ENCODE measurements at regions not wholly inside any gene's neighbourhood (a gene's known extent, or its start where the extent isn't known, plus 50 kb on each side); places are given as distances from the start of the nearest gene placed in this dataset.

DNA sequence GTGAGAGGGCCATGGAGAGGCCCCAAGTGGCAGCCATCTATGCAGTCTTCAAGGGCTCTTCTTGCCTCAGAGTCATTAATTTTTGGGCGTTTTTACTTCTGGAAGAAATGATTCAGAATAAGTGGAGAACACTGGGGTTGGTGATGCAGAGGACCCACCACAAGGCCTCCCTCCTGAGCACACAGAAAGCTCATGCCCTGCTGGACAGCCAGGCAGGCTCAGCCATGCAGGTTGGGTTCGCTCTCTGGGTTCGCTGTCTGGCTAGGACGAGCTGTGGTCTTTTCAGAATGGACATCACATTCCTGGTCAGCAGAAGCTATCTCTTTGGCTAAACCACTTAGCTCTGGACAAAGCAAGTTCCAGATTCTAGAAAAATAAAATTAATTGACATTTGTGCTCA, 480.8 kb downstream of the RPS24 start:
- intact Hi-C loops (cut with micrococcal nuclease) = no loop called here
- DNase-seq = no peak
- H3K27me3 ChIP-seq (ENCODE audit: low read depth) = peaks cover 4% of the 10 kb centered on the region
- H3K4me3 ChIP-seq = no peak overlapping the region
- H3K27ac ChIP-seq (replicated peaks) = peak overlapping the region; percentile 40
- H3K36me3 ChIP-seq = no peaks in the 10 kb centered on the region
- H3K4me1 ChIP-seq = peaks cover 9% of the 10 kb centered on the region
- TF ChIP-seq, protein P1, sequence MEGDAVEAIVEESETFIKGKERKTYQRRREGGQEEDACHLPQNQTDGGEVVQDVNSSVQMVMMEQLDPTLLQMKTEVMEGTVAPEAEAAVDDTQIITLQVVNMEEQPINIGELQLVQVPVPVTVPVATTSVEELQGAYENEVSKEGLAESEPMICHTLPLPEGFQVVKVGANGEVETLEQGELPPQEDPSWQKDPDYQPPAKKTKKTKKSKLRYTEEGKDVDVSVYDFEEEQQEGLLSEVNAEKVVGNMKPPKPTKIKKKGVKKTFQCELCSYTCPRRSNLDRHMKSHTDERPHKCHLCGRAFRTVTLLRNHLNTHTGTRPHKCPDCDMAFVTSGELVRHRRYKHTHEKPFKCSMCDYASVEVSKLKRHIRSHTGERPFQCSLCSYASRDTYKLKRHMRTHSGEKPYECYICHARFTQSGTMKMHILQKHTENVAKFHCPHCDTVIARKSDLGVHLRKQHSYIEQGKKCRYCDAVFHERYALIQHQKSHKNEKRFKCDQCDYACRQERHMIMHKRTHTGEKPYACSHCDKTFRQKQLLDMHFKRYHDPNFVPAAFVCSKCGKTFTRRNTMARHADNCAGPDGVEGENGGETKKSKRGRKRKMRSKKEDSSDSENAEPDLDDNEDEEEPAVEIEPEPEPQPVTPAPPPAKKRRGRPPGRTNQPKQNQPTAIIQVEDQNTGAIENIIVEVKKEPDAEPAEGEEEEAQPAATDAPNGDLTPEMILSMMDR (IDR thresholded peaks at IDR 0.05; ENCODE audit: borderline replicate concordance) = no peak
- H3K9me3 ChIP-seq (replicated peaks) = no peaks in the 10 kb centered on the region

DNA sequence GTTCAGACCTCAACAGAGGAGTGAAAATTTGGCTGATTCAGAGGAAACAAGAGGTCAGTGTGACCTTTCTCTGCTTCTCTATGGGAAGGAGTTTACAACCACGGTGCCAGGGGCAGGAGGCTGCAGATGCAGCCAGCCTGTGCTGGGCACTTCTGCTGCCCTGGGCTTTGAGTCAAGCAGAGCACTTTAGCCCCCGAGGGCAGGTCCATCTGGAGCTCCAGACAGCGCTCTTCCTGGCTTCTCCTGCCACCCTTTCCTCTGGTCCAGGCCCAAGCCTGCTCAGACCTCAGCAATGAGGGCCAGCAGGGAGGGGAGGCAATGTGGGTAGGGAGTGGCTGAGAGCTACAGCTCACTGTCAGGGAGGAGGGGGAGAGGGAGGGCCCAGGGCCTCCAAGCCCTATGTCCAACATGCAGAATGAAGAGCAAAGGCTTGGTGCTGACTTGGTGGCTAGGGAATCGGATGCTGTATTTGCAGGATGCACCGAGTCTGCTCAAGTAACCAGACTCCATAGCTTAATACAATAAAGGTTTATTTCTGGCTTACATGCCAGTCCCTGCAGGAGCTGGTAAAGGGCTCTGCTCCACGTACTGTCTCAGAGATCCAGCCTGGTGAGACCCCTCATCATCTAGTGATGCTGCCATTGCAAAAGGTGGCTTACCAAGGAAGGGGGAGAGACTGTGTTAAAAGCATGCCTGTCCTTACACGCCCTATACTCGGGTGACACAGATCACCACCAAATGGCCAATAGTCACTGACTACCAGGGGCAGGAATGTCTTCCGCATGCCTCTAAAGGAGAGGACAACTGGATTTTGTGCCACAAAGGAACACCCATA, 481.6 kb downstream of the RPS24 start:
- Histone ChIP-seq H3K36me3 (no peaks in the 10 kb centered on the region), H3K27ac (replicated peaks) (peak overlapping the region; percentile 40), H3K27me3 (ENCODE audit: low read depth) (peaks cover 4% of the 10 kb centered on the region), H3K4me3 (no peak overlapping the region), H3K4me1 (peaks cover 9% of the 10 kb centered on the region), H3K9me3 (replicated peaks) (no peaks in the 10 kb centered on the region)
- TF ChIP-seq, protein P1 (IDR thresholded peaks at IDR 0.05; ENCODE audit: borderline replicate concordance) = no peak
- intact Hi-C loops (cut with micrococcal nuclease) = no loop called here
- DNase-seq = no peak

DNA sequence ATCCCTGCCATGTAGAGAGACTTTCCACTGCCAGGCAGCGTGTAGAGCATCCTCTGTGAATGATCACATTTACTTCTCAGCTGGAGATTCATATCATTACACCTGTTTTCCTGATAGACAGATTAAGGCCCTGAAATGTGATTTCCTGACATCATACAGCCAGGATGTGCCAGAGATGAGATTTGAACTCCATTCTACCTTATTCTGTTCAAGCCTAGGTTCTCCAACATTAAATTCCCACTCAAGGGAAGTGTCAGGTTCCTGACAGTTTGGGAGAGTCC, 482.1 kb downstream of the RPS24 start:
- no peaks in the 10 kb centered on the region for H3K36me3 ChIP-seq
- DNase-seq = no peak
- H3K4me1 ChIP-seq = peaks cover 9% of the 10 kb centered on the region
- intact Hi-C loops (cut with micrococcal nuclease) = no loop called here
- no peak overlapping the region for H3K27ac ChIP-seq (replicated peaks)
- peaks cover 4% of the 10 kb centered on the region for H3K27me3 ChIP-seq (ENCODE audit: low read depth)
- TF ChIP-seq, protein P1 (IDR thresholded peaks at IDR 0.05; ENCODE audit: borderline replicate concordance) = no peak
- no peaks in the 10 kb centered on the region for H3K9me3 ChIP-seq (replicated peaks)
- no peak overlapping the region for H3K4me3 ChIP-seq

DNA sequence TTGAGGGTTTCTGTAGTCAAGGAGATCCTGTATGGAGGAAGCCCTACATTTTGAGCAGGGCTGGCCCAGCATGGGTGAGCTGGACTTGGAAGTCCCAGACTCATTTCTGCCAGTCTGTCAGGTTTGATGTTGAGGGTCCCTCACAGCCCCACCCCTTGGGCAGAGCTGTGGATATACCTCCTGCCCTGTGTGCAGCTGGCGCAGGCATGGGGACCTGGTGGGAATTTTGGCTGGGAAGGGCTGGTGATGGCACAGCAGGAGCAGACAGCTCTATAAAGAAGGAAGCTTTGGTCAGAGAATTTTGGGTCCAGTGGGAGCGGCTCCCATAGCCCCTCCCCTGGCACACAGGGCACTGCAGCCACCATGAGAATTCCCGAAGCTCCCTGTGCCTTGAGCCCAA, 482.6 kb downstream of the RPS24 start:
- H3K27ac ChIP-seq (replicated peaks) = no peak overlapping the region
- TF ChIP-seq, protein P1 (IDR thresholded peaks at IDR 0.05; ENCODE audit: borderline replicate concordance) = no peak
- peaks cover 9% of the 10 kb centered on the region for H3K4me1 ChIP-seq
- peaks cover 4% of the 10 kb centered on the region for H3K27me3 ChIP-seq (ENCODE audit: low read depth)
- DNase-seq = no peak
- no peaks in the 10 kb centered on the region for H3K9me3 ChIP-seq (replicated peaks)
- H3K4me3 ChIP-seq = no peak overlapping the region
- intact Hi-C loops (cut with micrococcal nuclease) = no loop called here
- no peaks in the 10 kb centered on the region for H3K36me3 ChIP-seq

DNA sequence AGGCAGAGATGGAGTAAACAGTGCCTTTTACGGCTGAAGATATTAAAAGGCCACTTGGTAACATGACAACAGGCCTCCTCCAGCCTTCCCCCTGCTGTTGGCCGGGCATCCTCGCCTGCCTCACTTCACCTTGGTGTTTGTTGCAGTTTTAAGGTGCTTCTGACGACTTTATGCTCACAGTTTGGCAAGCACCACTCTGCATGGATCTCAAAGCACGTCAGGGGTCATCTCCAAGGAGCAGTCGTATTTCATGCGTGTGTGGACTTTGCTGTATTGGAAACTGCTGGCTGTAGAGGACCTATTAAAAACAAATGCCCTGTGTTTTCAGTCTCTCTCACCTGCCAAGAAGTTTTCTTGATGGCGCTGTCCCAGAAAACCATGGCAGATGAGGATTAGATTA, 483.1 kb downstream of the RPS24 start:
- DNase-seq = no peak
- intact Hi-C loops (cut with micrococcal nuclease) = no loop called here
- Histone ChIP-seq H3K27ac (replicated peaks) (no peak overlapping the region), H3K36me3 (no peaks in the 10 kb centered on the region), H3K9me3 (replicated peaks) (no peaks in the 10 kb centered on the region), H3K4me1 (peaks cover 7% of the 10 kb centered on the region), H3K27me3 (ENCODE audit: low read depth) (peaks cover 4% of the 10 kb centered on the region), H3K4me3 (no peak overlapping the region)
- TF ChIP-seq, protein P1 (IDR thresholded peaks at IDR 0.05; ENCODE audit: borderline replicate concordance) = no peak
